ENCODE measurements at regions not wholly inside any gene's neighbourhood (a gene's known extent, or its start where the extent isn't known, plus 50 kb on each side); places are given as distances from the start of the nearest gene placed in this dataset.
"Not testable (repeated sequence)": the region's sequence is repeated elsewhere in the genome, so short reads cannot be mapped to it uniquely, and the experiment has no call there.

- H3K9me3 ChIP-seq (ENCODE audit: low read length), result no peaks in the 10 kb centered on the region
- no peak overlapping the region for H3K9ac ChIP-seq (ENCODE audit: low read length)
- no peaks in the 10 kb centered on the region for H3K9me2 ChIP-seq (ENCODE audit: insufficient read depth, low read length)
- no peaks in the 10 kb centered on the region for H3K79me2 ChIP-seq (replicated peaks; ENCODE audit: insufficient read depth, low read length)
- no peak overlapping the region for H2AFZ ChIP-seq (ENCODE audit: low read depth, low read length)
- H3F3A ChIP-seq (ENCODE audit: insufficient read depth, low read length, poor library complexity, severe bottlenecking), result no peaks in the 10 kb centered on the region
- H3K27me3 ChIP-seq (ENCODE audit: insufficient read depth, low read depth, low read length), result no peaks in the 10 kb centered on the region
- TF ChIP-seq SMC3 (conservative IDR thresholded peaks at IDR 0.05; ENCODE audit: poor library complexity) (no peak), REST (IDR thresholded peaks at IDR 0.05; ENCODE audit: borderline replicate concordance) (no peak), EZH2 (IDR thresholded peaks at IDR 0.05; ENCODE audit: borderline replicate concordance, insufficient read depth, low read length, poor library complexity, severe bottlenecking) (no peak), EP300 (conservative IDR thresholded peaks at IDR 0.05; ENCODE audit: poor library complexity, severe bottlenecking) (no peak), TAF1 (IDR thresholded peaks at IDR 0.05; ENCODE audit: low read depth) (no peak), RAD21 (conservative IDR thresholded peaks at IDR 0.05) (no peak), MXI1 (conservative IDR thresholded peaks at IDR 0.05; ENCODE audit: poor library complexity, severe bottlenecking) (no peak), POLR2AphosphoS5 (IDR thresholded peaks at IDR 0.05) (no peak)
- TF ChIP-seq, protein P1, sequence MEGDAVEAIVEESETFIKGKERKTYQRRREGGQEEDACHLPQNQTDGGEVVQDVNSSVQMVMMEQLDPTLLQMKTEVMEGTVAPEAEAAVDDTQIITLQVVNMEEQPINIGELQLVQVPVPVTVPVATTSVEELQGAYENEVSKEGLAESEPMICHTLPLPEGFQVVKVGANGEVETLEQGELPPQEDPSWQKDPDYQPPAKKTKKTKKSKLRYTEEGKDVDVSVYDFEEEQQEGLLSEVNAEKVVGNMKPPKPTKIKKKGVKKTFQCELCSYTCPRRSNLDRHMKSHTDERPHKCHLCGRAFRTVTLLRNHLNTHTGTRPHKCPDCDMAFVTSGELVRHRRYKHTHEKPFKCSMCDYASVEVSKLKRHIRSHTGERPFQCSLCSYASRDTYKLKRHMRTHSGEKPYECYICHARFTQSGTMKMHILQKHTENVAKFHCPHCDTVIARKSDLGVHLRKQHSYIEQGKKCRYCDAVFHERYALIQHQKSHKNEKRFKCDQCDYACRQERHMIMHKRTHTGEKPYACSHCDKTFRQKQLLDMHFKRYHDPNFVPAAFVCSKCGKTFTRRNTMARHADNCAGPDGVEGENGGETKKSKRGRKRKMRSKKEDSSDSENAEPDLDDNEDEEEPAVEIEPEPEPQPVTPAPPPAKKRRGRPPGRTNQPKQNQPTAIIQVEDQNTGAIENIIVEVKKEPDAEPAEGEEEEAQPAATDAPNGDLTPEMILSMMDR (IDR thresholded peaks at IDR 0.05; ENCODE audit: poor library complexity, severe bottlenecking), result no peak
- no peaks in the 10 kb centered on the region for H3K36me3 ChIP-seq (ENCODE audit: insufficient read depth, low read length)
- no peak overlapping the region for H3K4me2 ChIP-seq (ENCODE audit: low read length)
- H3K27ac ChIP-seq (ENCODE audit: low read length), result no peak overlapping the region
- H4K20me1 ChIP-seq (ENCODE audit: insufficient read depth), result no peaks in the 10 kb centered on the region
- no peak overlapping the region for H3K4me3 ChIP-seq (ENCODE audit: low read length)
These were observed 129.8 kb upstream of the ZNF366 start for GRCh38 chr5:72637058-72637457.

- H3K9me2 ChIP-seq (ENCODE audit: insufficient read depth, low read length); H4K20me1 ChIP-seq (ENCODE audit: insufficient read depth); H3K4me3 ChIP-seq (ENCODE audit: low read length); H3K27me3 ChIP-seq (ENCODE audit: insufficient read depth, low read depth, low read length); H3K36me3 ChIP-seq (ENCODE audit: insufficient read depth, low read length); H3K4me2 ChIP-seq (ENCODE audit: low read length); H3K9ac ChIP-seq (ENCODE audit: low read length); H3K27ac ChIP-seq (ENCODE audit: low read length); H2AFZ ChIP-seq (ENCODE audit: low read depth, low read length); H3F3A ChIP-seq (ENCODE audit: insufficient read depth, low read length, poor library complexity, severe bottlenecking); H3K79me2 ChIP-seq (replicated peaks; ENCODE audit: insufficient read depth, low read length); H3K9me3 ChIP-seq (ENCODE audit: low read length): not testable (repeated sequence)
These were observed 129.4 kb upstream of the ZNF366 start for GRCh38 chr5:72636565-72636964.

DNA sequence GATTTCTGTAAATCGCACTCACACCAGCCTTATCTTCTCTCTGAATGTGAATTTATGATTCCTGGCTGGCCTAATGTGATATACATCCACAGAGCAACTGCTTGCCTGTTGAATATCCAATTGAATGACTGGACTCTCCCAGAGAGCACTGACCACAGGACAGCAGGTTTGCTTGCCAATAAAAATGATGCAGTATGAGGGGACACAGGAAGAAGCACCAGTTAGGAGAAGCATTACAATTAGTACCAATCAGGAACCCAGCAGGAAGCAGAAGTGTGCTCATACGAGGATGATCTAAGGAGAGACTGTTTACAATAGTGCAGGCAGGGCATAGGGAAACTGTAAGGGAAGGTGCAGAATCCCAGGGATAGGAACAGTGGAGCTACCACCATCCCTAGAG is 127.2 kb upstream of the ZNF366 start:
- no peaks in the 10 kb centered on the region for H3K9me2 ChIP-seq (ENCODE audit: insufficient read depth, low read length)
- H3F3A ChIP-seq (ENCODE audit: insufficient read depth, low read length, poor library complexity, severe bottlenecking), result no peaks in the 10 kb centered on the region
- H3K4me3 ChIP-seq (ENCODE audit: low read length), result no peak overlapping the region
- H3K79me2 ChIP-seq (replicated peaks; ENCODE audit: insufficient read depth, low read length), result no peaks in the 10 kb centered on the region
- no peaks in the 10 kb centered on the region for H3K36me3 ChIP-seq (ENCODE audit: insufficient read depth, low read length)
- H3K9ac ChIP-seq (ENCODE audit: low read length), result no peak overlapping the region
- no peak overlapping the region for H3K27ac ChIP-seq (ENCODE audit: low read length)
- no peaks in the 10 kb centered on the region for H4K20me1 ChIP-seq (ENCODE audit: insufficient read depth)
- H3K4me2 ChIP-seq (ENCODE audit: low read length), result no peak overlapping the region
- no peaks in the 10 kb centered on the region for H3K27me3 ChIP-seq (ENCODE audit: insufficient read depth, low read depth, low read length)
- no peaks in the 10 kb centered on the region for H3K9me3 ChIP-seq (ENCODE audit: low read length)
- TF ChIP-seq POLR2AphosphoS5 (IDR thresholded peaks at IDR 0.05) (no peak), EP300 (conservative IDR thresholded peaks at IDR 0.05; ENCODE audit: poor library complexity, severe bottlenecking) (no peak), RAD21 (conservative IDR thresholded peaks at IDR 0.05) (no peak), TAF1 (IDR thresholded peaks at IDR 0.05; ENCODE audit: low read depth) (no peak), EZH2 (IDR thresholded peaks at IDR 0.05; ENCODE audit: borderline replicate concordance, insufficient read depth, low read length, poor library complexity, severe bottlenecking) (no peak), SMC3 (conservative IDR thresholded peaks at IDR 0.05; ENCODE audit: poor library complexity) (no peak), MXI1 (conservative IDR thresholded peaks at IDR 0.05; ENCODE audit: poor library complexity, severe bottlenecking) (no peak), REST (IDR thresholded peaks at IDR 0.05; ENCODE audit: borderline replicate concordance) (no peak)
- TF ChIP-seq, protein P1 (IDR thresholded peaks at IDR 0.05; ENCODE audit: poor library complexity, severe bottlenecking), result no peak
- no peak overlapping the region for H2AFZ ChIP-seq (ENCODE audit: low read depth, low read length)

Data from neural cell (in vitro differentiated cells).